ENCODE measurements at regions not wholly inside any gene's neighbourhood (a gene's known extent, or its start where the extent isn't known, plus 50 kb on each side); places are given as distances from the start of the nearest gene placed in this dataset.

- H3K4me2 ChIP-seq (ENCODE audit: control insufficient read depth, insufficient read depth): no peak overlapping the region
- intact Hi-C loops (cut with micrococcal nuclease; ENCODE audit: unreplicated experiment): no loop called here
- 0% methylated on average over 1 of the region's 1 CpG for WGBS (ENCODE audit: insufficient coverage, insufficient replicate concordance, low lambda C conversion rate, missing lambda C conversion rate)
- H3K79me2 ChIP-seq (ENCODE audit: control insufficient read depth, insufficient read depth, low read length): no peaks in the 10 kb centered on the region
- FAIRE-seq (no peak), ATAC-seq (no peak), DNase-seq (ENCODE audit: low read depth, low spot score) (no peak)
- ChIA-PET POLR2A (no interaction called here), RAD21 (ENCODE audit: unreplicated experiment) (no interaction called here), CTCF (no interaction called here), SMC1A (ENCODE audit: uncharacterized antibody, unreplicated experiment) (interaction anchor here (1.6 kb wide), 1 partner anchor 20 kb away, joined by 3 read pairs; no protein-coding TSS in a partner anchor)
- BruUV-seq (replicated peaks): no TSS peak
- H3K27me3 ChIP-seq (replicated peaks in 1 of 2; ENCODE audit: control insufficient read depth in 2 of 2, insufficient read depth in 2 of 2, low read length in 1 of 2): no peaks in the 10 kb centered on the region
- H3K4me1 ChIP-seq (ENCODE audit: control insufficient read depth, insufficient read depth, low read length): no peaks in the 10 kb centered on the region
- in situ Hi-C loops (cut with MboI): no loop called here
- H3K27ac ChIP-seq (ENCODE audit: control insufficient read depth, insufficient read depth): no peak overlapping the region
- no peak overlapping the region for H3K9ac ChIP-seq (ENCODE audit: control insufficient read depth, insufficient read depth, low read length)
- H3K36me3 ChIP-seq (ENCODE audit: control insufficient read depth in 2 of 2, insufficient read depth in 2 of 2, low read length in 1 of 2): no peaks in the 10 kb centered on the region
- H4K20me1 ChIP-seq (ENCODE audit: control insufficient read depth, insufficient read depth): no peaks in the 10 kb centered on the region
- no peak overlapping the region for H2AFZ ChIP-seq (ENCODE audit: control insufficient read depth, low read depth, low read length)
- no peak overlapping the region for H3K4me3 ChIP-seq
- H3K9me3 ChIP-seq (replicated peaks; ENCODE audit: control insufficient read depth, insufficient read depth, low read length): no peaks in the 10 kb centered on the region
- TF ChIP-seq MLLT1 (IDR thresholded peaks at IDR 0.05) (no peak), CHD1 (IDR thresholded peaks at IDR 0.05; ENCODE audit: low read depth, low read length) (no peak), CHD4 (IDR thresholded peaks at IDR 0.05) (no peak), RELA (IDR thresholded peaks at IDR 0.05; ENCODE audit: borderline replicate concordance, partially characterized antibody) (no peak), REST (IDR thresholded peaks at IDR 0.05; ENCODE audit: low read depth, low read length) (no peak), EP300 (IDR thresholded peaks at IDR 0.05; ENCODE audit: borderline replicate concordance in 1 of 2, control insufficient read depth in 1 of 2, low read depth in 2 of 2, low read length in 2 of 2) (no peak), ESRRA (IDR thresholded peaks at IDR 0.05; ENCODE audit: low read length) (no peak), BCLAF1 (IDR thresholded peaks at IDR 0.05) (no peak), SMAD5 (IDR thresholded peaks at IDR 0.05; ENCODE audit: low read depth) (no peak), SUPT20H (IDR thresholded peaks at IDR 0.05; ENCODE audit: borderline replicate concordance, control insufficient read depth, low read depth, low read length) (no peak), CREB1 (IDR thresholded peaks at IDR 0.05; ENCODE audit: low read depth) (no peak), ZNF274 (IDR thresholded peaks at IDR 0.05; ENCODE audit: insufficient read depth, insufficient read length) (no peak), CEBPB (IDR thresholded peaks at IDR 0.05; ENCODE audit: borderline replicate concordance in 1 of 2, low read depth in 2 of 2, low read length in 2 of 2) (no peak), ZNF622 (IDR thresholded peaks at IDR 0.05) (no peak), YY1 (IDR thresholded peaks at IDR 0.05; ENCODE audit: low read depth, low read length) (no peak), POLR2AphosphoS5 (IDR thresholded peaks at IDR 0.05; ENCODE audit: low read length) (no peak), KAT2A (conservative IDR thresholded peaks at IDR 0.05; ENCODE audit: control insufficient read depth, low read depth, low read length) (no peak), SREBF2 (IDR thresholded peaks at IDR 0.05; ENCODE audit: low read length) (no peak)
Observed at GRCh38 chr18:56461151-56461550, 177.2 kb downstream of the TXNL1 start.
